SK-N-SH (cell line): ENCODE measurements at regions not wholly inside any gene's neighbourhood (a gene's known extent, or its start where the extent isn't known, plus 50 kb on each side); places are given as distances from the start of the nearest gene placed in this dataset.

ENCODE experiments used
- CTCF ChIA-PET: fragments of 300-600, 350-600 bp; formaldehyde crosslinking; extraction: SDS; loops from one replicate; lab custom pipeline; 2021; lab: Yijun Ruan, JAX
- POLR2A ChIA-PET: fragments of 350-600 bp; sonication (Branson Sonifier 250); formaldehyde crosslinking; extraction: SDS; loops from one replicate; lab custom pipeline; 2020; ENCODE audit warnings: antibody characterized with exemption, inconsistent platforms; lab: Yijun Ruan, JAX
- DNase-seq: peaks from one replicate; pipeline ENCODE4 v3.0.0; 2012
- H2AFZ ChIP-seq: fragments of 200-600 bp; sonication (generic); 2 replicates; pipeline ENCODE4 v1.8.1; 2016; ENCODE audit warnings: antibody characterized with exemption, mild to moderate bottlenecking, low read depth
- H3F3A ChIP-seq: fragments of 200-600 bp; sonication (generic); replicated peaks from 2 replicates; pipeline ENCODE3; 2016; ENCODE audit warnings: antibody characterized with exemption, mild to moderate bottlenecking; ENCODE audit not compliant: insufficient read depth
- H3K27ac ChIP-seq, 2 experiments: fragments of 200-500 bp in 1 of 2; fragments of 200-600 bp in 1 of 2; sonication (Bioruptor generic) in 1 of 2; sonication (generic), shearing (Covaris generic) in 1 of 2; 2 replicates each; pipeline versions ENCODE4 v1.5.1 to v1.6.1; 2014 to 2016; ENCODE audit warnings: low read depth in 2 of 2, inconsistent platforms in 1 of 2, low read length in 1 of 2, mild to moderate bottlenecking in 1 of 2, mixed read lengths in 1 of 2
- H3K27me3 ChIP-seq: fragments of 200-600 bp; sonication (generic), shearing (Covaris generic); 2 replicates; pipeline ENCODE4 v1.6.1; 2016; ENCODE audit warnings: mixed run types; ENCODE audit not compliant: insufficient read depth
- H3K36me3 ChIP-seq, 2 experiments: fragments of 200-500 bp in 1 of 2; fragments of 200-600 bp in 1 of 2; sonication (Bioruptor generic) in 1 of 2; sonication (generic) in 1 of 2; replicated peaks in 1 of 2; 2 replicates each; pipeline versions ENCODE3 to v1.5.1; 2014 to 2016; ENCODE audit warnings: low read length in 1 of 2, mild to moderate bottlenecking in 1 of 2; ENCODE audit not compliant: insufficient read depth in 2 of 2, control insufficient read depth in 1 of 2
- H3K4me1 ChIP-seq, 2 experiments: fragments of 200-500 bp in 1 of 2; fragments of 200-600 bp in 1 of 2; sonication (Bioruptor generic) in 1 of 2; sonication (generic), shearing (Covaris generic) in 1 of 2; 2 replicates each; pipeline versions ENCODE4 v1.5.1 to v1.6.1; 2014 to 2016; ENCODE audit warnings: low read depth in 1 of 2, low read length in 1 of 2, mixed run types in 1 of 2; ENCODE audit not compliant: insufficient read depth in 2 of 2, control insufficient read depth in 1 of 2
- H3K4me2 ChIP-seq: fragments of 200-600 bp; sonication (generic), shearing (Covaris generic); 2 replicates; pipeline ENCODE4 v1.6.1; 2017; ENCODE audit warnings: mixed run types
- H3K4me3 ChIP-seq, 2 experiments: fragments of 200-500 bp in 1 of 2; fragments of 200-600 bp in 1 of 2; sonication (Bioruptor generic) in 1 of 2; sonication (generic), shearing (Covaris generic) in 1 of 2; 2 replicates each; pipeline versions ENCODE4 v1.5.1 to v1.8.1; 2014 to 2016; ENCODE audit warnings: low read depth in 2 of 2, inconsistent platforms in 1 of 2, low read length in 1 of 2, mild to moderate bottlenecking in 1 of 2, mixed read lengths in 1 of 2, moderate library complexity in 1 of 2
- H3K79me2 ChIP-seq: fragments of 200-600 bp; sonication (generic); 2 replicates; pipeline ENCODE4 v1.8.1; 2017; ENCODE audit warnings: mild to moderate bottlenecking; ENCODE audit not compliant: insufficient read depth
- H3K9ac ChIP-seq: fragments of 200-600 bp; sonication (generic); 2 replicates; pipeline ENCODE4 v1.6.1; 2017; ENCODE audit warnings: mixed run types
- H3K9me2 ChIP-seq: fragments of 200-600 bp; sonication (generic); 2 replicates; pipeline ENCODE4 v1.6.1; 2017; ENCODE audit warnings: mixed run types
- H3K9me3 ChIP-seq: fragments of 200-600 bp; sonication (generic); 2 replicates; pipeline ENCODE4 v1.6.1; 2017; ENCODE audit warnings: mixed run types, mild to moderate bottlenecking, moderate library complexity
- H4K20me1 ChIP-seq: fragments of 200-600 bp; sonication (generic); 2 replicates; pipeline ENCODE4 v1.6.1; 2017; ENCODE audit warnings: mild to moderate bottlenecking, mixed run types; ENCODE audit not compliant: insufficient read depth
- CHD2 ChIP-seq: fragments of 150-350 bp; IDR thresholded peaks from 2 replicates; pipeline ENCODE4 v1.6.1; 2018; ENCODE audit warnings: low read length; ENCODE audit not compliant: partially characterized antibody
- ELF1 ChIP-seq: IDR thresholded peaks from 2 replicates; pipeline ENCODE4 v1.4.0; 2012
- EP300 ChIP-seq, 2 experiments: IDR thresholded peaks; 2 replicates each; pipeline versions ENCODE4 v1.4.0 to v1.6.1; 2012; ENCODE audit warnings: borderline replicate concordance in 1 of 2, low read depth in 1 of 2, low read length in 1 of 2
- EZH2phosphoT487 ChIP-seq: fragments of 200-600 bp; sonication (generic); IDR thresholded peaks from 2 replicates; pipeline ENCODE4 v1.6.1; 2017; ENCODE audit warnings: low read depth, mixed run types, mild to moderate bottlenecking, antibody characterized with exemption, moderate library complexity, borderline replicate concordance
- FOXJ3 ChIP-seq: sonication (generic); formaldehyde crosslinking; IDR thresholded peaks from 2 replicates; pipeline ENCODE4 v1.5.1; 2020; ENCODE audit warnings: mild to moderate bottlenecking, missing genetic modification reagents
- MXI1 ChIP-seq: IDR thresholded peaks from 2 replicates; pipeline ENCODE4 v1.6.1; 2012; ENCODE audit warnings: mild to moderate bottlenecking, low read depth, low read length, improper control_type of control experiment
- NFIC ChIP-seq: IDR thresholded peaks from 2 replicates; pipeline ENCODE4 v1.4.0; 2012; ENCODE audit warnings: borderline replicate concordance
- POLR2AphosphoS5 ChIP-seq: IDR thresholded peaks from 2 replicates; pipeline ENCODE4 v1.6.1; 2012; ENCODE audit warnings: low read depth, low read length
- RAD21 ChIP-seq: IDR thresholded peaks from 2 replicates; pipeline ENCODE4 v1.6.1; 2012; ENCODE audit warnings: mild to moderate bottlenecking, low read length
- RFX5 ChIP-seq: IDR thresholded peaks from 2 replicates; pipeline ENCODE4 v1.6.1; 2012; ENCODE audit warnings: mild to moderate bottlenecking, improper control_type of control experiment, low read length
- RXRA ChIP-seq: IDR thresholded peaks from 2 replicates; pipeline ENCODE4 v1.4.0; 2012; ENCODE audit warnings: low read depth, mild to moderate bottlenecking, borderline replicate concordance
- TAF1 ChIP-seq: IDR thresholded peaks from 2 replicates; pipeline ENCODE4 v1.6.1; 2012; ENCODE audit warnings: low read depth, mild to moderate bottlenecking, low read length, moderate library complexity, borderline replicate concordance
- TEAD4 ChIP-seq: IDR thresholded peaks from 2 replicates; pipeline ENCODE4 v1.4.0; 2012; ENCODE audit warnings: mild to moderate bottlenecking, borderline replicate concordance; ENCODE audit not compliant: insufficient read depth
- YY1 ChIP-seq: IDR thresholded peaks from 2 replicates; pipeline ENCODE4 v1.4.0; 2012; ENCODE audit warnings: low read depth, mild to moderate bottlenecking
- WGBS: methylation state at CpG from one replicate; pipeline ENCODE4 v1.1.6; 2017; ENCODE audit warnings: low lambda C conversion rate; 5-methylcytosine and 5-hydroxymethylcytosine counted together
- TF ChIP-seq, protein P1 (sequence below): IDR thresholded peaks from 2 replicates; pipeline ENCODE4 v1.6.1; 2012; ENCODE audit warnings: mild to moderate bottlenecking, low read depth, low read length, moderate library complexity
- TF ChIP-seq, protein P2 (sequence below): IDR thresholded peaks from 2 replicates; pipeline ENCODE4 v1.4.0; 2012; ENCODE audit warnings: low read depth
- TF ChIP-seq, protein P3 (sequence below): fragments of 150-350 bp; IDR thresholded peaks from 2 replicates; pipeline ENCODE4 v1.6.1; 2017; ENCODE audit warnings: antibody characterized with exemption, low read length, low read depth, borderline replicate concordance
- TF ChIP-seq, protein P4 (sequence below): IDR thresholded peaks from 2 replicates; pipeline ENCODE4 v1.4.0; 2012; ENCODE audit warnings: low read depth, borderline replicate concordance

DNA sequence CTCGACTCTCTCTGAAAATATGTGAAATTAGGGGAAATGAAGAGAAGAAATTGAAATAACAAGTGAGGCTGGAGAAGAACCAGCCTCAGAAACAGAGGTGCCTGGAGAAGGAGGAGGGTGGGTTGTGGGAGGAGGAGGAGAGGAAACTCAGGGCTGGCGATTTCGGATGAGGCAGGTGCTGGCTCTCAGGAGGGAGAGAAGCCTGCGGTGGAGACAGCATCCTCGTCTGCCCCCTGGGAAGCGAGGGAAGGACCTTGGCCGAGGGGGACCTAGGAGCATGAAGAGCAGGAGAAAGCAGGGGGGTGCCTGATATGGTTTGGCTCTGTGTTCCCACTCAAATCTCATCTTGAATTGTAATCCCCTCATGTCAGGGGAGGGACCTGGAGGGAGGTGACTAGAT is 264.7 kb upstream of the TNRC6C start:
- POLR2A ChIA-PET: no interaction called here
- CTCF ChIA-PET: interaction anchor here (1.3 kb wide), 1 partner anchor 151 kb away, joined by 5 read pairs; no protein-coding TSS in a partner anchor
- Histone ChIP-seq H3K27me3 (peaks cover 43% of the 10 kb centered on the region; the same call in 1 of the 2 replicates), H3K9ac (no peak overlapping the region), H2AFZ (no peak overlapping the region), H3K9me2 (no peaks in the 10 kb centered on the region), H3K79me2 (no peaks in the 10 kb centered on the region), H3K4me3 (no peak overlapping the region), H3K4me1 (peaks cover 0 to 61% of the 10 kb centered on the region in 2 experiments; a peak in 1 of 4 replicates), H4K20me1 (no peaks in the 10 kb centered on the region), H3K36me3 (no peaks in the 10 kb centered on the region), H3K9me3 (no peaks in the 10 kb centered on the region), H3K4me2 (no peak overlapping the region), H3F3A (no peaks in the 10 kb centered on the region), H3K27ac (no peak overlapping the region)
- DNase-seq: no peak
- TF ChIP-seq, protein P1, sequence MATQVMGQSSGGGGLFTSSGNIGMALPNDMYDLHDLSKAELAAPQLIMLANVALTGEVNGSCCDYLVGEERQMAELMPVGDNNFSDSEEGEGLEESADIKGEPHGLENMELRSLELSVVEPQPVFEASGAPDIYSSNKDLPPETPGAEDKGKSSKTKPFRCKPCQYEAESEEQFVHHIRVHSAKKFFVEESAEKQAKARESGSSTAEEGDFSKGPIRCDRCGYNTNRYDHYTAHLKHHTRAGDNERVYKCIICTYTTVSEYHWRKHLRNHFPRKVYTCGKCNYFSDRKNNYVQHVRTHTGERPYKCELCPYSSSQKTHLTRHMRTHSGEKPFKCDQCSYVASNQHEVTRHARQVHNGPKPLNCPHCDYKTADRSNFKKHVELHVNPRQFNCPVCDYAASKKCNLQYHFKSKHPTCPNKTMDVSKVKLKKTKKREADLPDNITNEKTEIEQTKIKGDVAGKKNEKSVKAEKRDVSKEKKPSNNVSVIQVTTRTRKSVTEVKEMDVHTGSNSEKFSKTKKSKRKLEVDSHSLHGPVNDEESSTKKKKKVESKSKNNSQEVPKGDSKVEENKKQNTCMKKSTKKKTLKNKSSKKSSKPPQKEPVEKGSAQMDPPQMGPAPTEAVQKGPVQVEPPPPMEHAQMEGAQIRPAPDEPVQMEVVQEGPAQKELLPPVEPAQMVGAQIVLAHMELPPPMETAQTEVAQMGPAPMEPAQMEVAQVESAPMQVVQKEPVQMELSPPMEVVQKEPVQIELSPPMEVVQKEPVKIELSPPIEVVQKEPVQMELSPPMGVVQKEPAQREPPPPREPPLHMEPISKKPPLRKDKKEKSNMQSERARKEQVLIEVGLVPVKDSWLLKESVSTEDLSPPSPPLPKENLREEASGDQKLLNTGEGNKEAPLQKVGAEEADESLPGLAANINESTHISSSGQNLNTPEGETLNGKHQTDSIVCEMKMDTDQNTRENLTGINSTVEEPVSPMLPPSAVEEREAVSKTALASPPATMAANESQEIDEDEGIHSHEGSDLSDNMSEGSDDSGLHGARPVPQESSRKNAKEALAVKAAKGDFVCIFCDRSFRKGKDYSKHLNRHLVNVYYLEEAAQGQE: no peak
- TF ChIP-seq YY1: no peak
- no peak for TF ChIP-seq FOXJ3 (CRISPR knock-in tag)
- TF ChIP-seq TAF1: no peak
- TF ChIP-seq, protein P2, sequence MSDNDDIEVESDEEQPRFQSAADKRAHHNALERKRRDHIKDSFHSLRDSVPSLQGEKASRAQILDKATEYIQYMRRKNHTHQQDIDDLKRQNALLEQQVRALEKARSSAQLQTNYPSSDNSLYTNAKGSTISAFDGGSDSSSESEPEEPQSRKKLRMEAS: no peak
- no peak for TF ChIP-seq NFIC
- TF ChIP-seq POLR2AphosphoS5: no peak
- TF ChIP-seq TEAD4: no peak
- no peak for TF ChIP-seq RXRA
- TF ChIP-seq EP300 (IDR thresholded peaks at IDR 0.05; ENCODE audit: borderline replicate concordance in 1 of 2, low read depth in 1 of 2, low read length in 1 of 2): no peak
- no peak for TF ChIP-seq CHD2
- TF ChIP-seq RFX5: no peak
- no peak for TF ChIP-seq MXI1
- no peak for TF ChIP-seq EZH2phosphoT487
- TF ChIP-seq RAD21: no peak
- TF ChIP-seq, protein P3, sequence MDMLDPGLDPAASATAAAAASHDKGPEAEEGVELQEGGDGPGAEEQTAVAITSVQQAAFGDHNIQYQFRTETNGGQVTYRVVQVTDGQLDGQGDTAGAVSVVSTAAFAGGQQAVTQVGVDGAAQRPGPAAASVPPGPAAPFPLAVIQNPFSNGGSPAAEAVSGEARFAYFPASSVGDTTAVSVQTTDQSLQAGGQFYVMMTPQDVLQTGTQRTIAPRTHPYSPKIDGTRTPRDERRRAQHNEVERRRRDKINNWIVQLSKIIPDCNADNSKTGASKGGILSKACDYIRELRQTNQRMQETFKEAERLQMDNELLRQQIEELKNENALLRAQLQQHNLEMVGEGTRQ: no peak
- no peak for TF ChIP-seq ELF1
- TF ChIP-seq, protein P4, sequence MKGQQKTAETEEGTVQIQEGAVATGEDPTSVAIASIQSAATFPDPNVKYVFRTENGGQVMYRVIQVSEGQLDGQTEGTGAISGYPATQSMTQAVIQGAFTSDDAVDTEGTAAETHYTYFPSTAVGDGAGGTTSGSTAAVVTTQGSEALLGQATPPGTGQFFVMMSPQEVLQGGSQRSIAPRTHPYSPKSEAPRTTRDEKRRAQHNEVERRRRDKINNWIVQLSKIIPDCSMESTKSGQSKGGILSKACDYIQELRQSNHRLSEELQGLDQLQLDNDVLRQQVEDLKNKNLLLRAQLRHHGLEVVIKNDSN: no peak
- 61% methylated on average over 7 of the region's 7 CpGs for WGBS
